ENCODE measurements at regions not wholly inside any gene's neighbourhood (a gene's known extent, or its start where the extent isn't known, plus 50 kb on each side); places are given as distances from the start of the nearest gene placed in this dataset.

DNA sequence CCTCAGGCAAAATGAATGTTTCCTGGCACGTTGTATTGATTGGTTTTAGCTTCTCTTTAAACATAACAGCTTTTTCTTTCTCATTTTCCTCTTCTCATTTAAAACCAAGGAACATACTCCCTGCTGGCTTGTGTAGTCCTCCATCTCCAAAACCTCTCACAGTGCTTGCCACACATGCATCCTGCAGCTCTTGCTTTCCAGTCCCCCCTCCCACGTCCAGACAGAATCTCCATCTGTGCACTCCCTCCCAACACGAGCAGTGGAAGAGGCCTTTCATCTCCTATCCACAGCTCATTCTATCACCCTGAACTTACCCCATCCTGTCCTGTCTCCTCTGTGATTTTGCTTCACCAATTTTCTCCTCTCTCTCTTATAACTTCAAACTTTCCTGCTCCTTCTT is 99.6 kb upstream of the THSD7B start:
- no peak for DNase-seq (ENCODE audit: low read depth, low spot score)
- H3K4me2 ChIP-seq (ENCODE audit: control insufficient read depth, insufficient read depth) = no peak overlapping the region
- TF ChIP-seq, protein P1, sequence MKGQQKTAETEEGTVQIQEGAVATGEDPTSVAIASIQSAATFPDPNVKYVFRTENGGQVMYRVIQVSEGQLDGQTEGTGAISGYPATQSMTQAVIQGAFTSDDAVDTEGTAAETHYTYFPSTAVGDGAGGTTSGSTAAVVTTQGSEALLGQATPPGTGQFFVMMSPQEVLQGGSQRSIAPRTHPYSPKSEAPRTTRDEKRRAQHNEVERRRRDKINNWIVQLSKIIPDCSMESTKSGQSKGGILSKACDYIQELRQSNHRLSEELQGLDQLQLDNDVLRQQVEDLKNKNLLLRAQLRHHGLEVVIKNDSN (IDR thresholded peaks at IDR 0.05; ENCODE audit: borderline replicate concordance, extremely low read length, insufficient read depth, low read depth, low read length) = no peak
- no peak for TF ChIP-seq TCF12 (IDR thresholded peaks at IDR 0.05; ENCODE audit: low read depth, low read length)
- no peak for TF ChIP-seq ZNF274 (IDR thresholded peaks at IDR 0.05; ENCODE audit: insufficient read depth, insufficient read length)
- TF ChIP-seq, protein P2, sequence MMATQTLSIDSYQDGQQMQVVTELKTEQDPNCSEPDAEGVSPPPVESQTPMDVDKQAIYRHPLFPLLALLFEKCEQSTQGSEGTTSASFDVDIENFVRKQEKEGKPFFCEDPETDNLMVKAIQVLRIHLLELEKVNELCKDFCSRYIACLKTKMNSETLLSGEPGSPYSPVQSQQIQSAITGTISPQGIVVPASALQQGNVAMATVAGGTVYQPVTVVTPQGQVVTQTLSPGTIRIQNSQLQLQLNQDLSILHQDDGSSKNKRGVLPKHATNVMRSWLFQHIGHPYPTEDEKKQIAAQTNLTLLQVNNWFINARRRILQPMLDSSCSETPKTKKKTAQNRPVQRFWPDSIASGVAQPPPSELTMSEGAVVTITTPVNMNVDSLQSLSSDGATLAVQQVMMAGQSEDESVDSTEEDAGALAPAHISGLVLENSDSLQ (IDR thresholded peaks at IDR 0.05) = no peak
- TF ChIP-seq MYB (IDR thresholded peaks at IDR 0.05; ENCODE audit: borderline replicate concordance, low read depth, low read length) = no peak
- TF ChIP-seq EGR1 (IDR thresholded peaks at IDR 0.05; ENCODE audit: borderline replicate concordance in 1 of 2, low read depth in 2 of 2, low read length in 2 of 2) = no peak
- no peaks in the 10 kb centered on the region for H3K27me3 ChIP-seq (replicated peaks in 1 of 2; ENCODE audit: control insufficient read depth in 2 of 2, insufficient read depth in 2 of 2, low read length in 1 of 2)
- in situ Hi-C loops (cut with MboI) = no loop called here
- H3K4me1 ChIP-seq (ENCODE audit: control insufficient read depth, insufficient read depth, low read length) = no peaks in the 10 kb centered on the region
- intact Hi-C loops (cut with micrococcal nuclease; ENCODE audit: unreplicated experiment) = loop anchor here (5.0 kb wide), 1 partner anchor 243 kb away; no protein-coding TSS in a partner anchor
- no peak overlapping the region for H3K4me3 ChIP-seq
- H3K9ac ChIP-seq (ENCODE audit: control insufficient read depth, insufficient read depth, low read length) = no peak overlapping the region
- ChIA-PET RAD21 (ENCODE audit: unreplicated experiment) (no interaction called here), POLR2A (no interaction called here), SMC1A (ENCODE audit: uncharacterized antibody, unreplicated experiment) (interaction anchor here (0.9 to 1.8 kb wide), 2 partner anchors 10 to 17 kb away, joined by 4 to 5 read pairs; no protein-coding TSS in a partner anchor), CTCF (no interaction called here)
- no peaks in the 10 kb centered on the region for H4K20me1 ChIP-seq (ENCODE audit: control insufficient read depth, insufficient read depth)
- no peak overlapping the region for H2AFZ ChIP-seq (ENCODE audit: control insufficient read depth, low read depth, low read length)
- ATAC-seq = no peak
- 8% methylated on average over 3 of the region's 3 CpGs for WGBS (ENCODE audit: insufficient coverage, insufficient replicate concordance, low lambda C conversion rate, missing lambda C conversion rate)
- BruUV-seq (replicated peaks) = no TSS peak
- no peaks in the 10 kb centered on the region for H3K36me3 ChIP-seq (ENCODE audit: control insufficient read depth in 2 of 2, insufficient read depth in 2 of 2, low read length in 1 of 2)
- H3K79me2 ChIP-seq (ENCODE audit: control insufficient read depth, insufficient read depth, low read length) = no peaks in the 10 kb centered on the region
- no peak overlapping the region for H3K27ac ChIP-seq (ENCODE audit: control insufficient read depth, insufficient read depth)
- no peaks in the 10 kb centered on the region for H3K9me3 ChIP-seq (replicated peaks; ENCODE audit: control insufficient read depth, insufficient read depth, low read length)
- FAIRE-seq = no peak

Measured in GM12878 (cell line).